ENCODE measurements at regions not wholly inside any gene's neighbourhood (a gene's known extent, or its start where the extent isn't known, plus 50 kb on each side); places are given as distances from the start of the nearest gene placed in this dataset.

DNA sequence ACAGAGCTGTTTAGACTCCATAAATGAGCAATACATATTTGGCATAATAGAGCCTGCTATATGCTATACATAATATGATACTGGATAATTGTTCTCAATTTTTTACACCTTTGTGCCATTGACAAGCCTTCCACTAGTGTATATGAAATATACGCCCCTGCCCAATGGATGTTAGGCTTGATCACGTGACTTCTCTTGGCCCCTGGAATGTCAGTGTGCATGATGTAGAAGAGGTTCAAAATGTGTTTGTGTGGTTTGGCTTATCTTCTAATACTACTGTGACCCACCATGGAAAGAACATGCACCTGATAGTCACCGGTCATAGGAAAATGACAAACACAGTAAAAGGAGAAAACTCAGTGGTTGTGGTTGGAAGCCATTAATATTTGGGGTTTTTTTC, 479.4 kb downstream of the PCDH20 start:
- Mint-ChIP-seq H3K9me3 (ENCODE audit: unreplicated experiment) (no peaks in the 10 kb centered on the region), H3K4me3 (ENCODE audit: unreplicated experiment) (no peak overlapping the region), H3K27ac (ENCODE audit: unreplicated experiment) (no peak overlapping the region), H3K36me3 (ENCODE audit: unreplicated experiment) (no peaks in the 10 kb centered on the region), H3K27me3 (ENCODE audit: unreplicated experiment) (peaks cover 3% of the 10 kb centered on the region), H3K4me1 (ENCODE audit: unreplicated experiment) (no peaks in the 10 kb centered on the region)
- DNase-seq (ENCODE audit: extremely low spot score, unreplicated experiment) = no peak
- TF ChIP-seq, protein P1, sequence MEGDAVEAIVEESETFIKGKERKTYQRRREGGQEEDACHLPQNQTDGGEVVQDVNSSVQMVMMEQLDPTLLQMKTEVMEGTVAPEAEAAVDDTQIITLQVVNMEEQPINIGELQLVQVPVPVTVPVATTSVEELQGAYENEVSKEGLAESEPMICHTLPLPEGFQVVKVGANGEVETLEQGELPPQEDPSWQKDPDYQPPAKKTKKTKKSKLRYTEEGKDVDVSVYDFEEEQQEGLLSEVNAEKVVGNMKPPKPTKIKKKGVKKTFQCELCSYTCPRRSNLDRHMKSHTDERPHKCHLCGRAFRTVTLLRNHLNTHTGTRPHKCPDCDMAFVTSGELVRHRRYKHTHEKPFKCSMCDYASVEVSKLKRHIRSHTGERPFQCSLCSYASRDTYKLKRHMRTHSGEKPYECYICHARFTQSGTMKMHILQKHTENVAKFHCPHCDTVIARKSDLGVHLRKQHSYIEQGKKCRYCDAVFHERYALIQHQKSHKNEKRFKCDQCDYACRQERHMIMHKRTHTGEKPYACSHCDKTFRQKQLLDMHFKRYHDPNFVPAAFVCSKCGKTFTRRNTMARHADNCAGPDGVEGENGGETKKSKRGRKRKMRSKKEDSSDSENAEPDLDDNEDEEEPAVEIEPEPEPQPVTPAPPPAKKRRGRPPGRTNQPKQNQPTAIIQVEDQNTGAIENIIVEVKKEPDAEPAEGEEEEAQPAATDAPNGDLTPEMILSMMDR (IDR thresholded peaks at IDR 0.05) = no peak

DNA sequence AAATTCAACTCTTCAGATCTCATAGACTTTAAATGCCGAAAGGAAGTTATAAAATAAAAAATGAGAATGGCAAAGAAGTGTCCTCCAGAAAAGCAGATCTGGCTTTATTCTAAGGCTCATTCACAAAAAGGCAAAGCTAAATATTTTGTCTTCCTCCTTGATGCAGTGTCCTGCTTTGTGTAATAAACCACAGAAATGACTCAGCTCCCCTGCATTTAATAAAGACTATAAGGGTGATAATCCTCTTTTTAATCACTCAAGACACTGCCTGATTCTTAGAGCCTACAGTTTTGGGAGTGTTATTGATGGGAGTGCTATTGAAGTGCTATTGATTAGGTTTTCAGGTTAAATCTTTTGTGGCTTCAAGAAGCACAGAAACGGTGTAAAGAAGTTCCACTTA, 482.0 kb downstream of the PCDH20 start:
- Mint-ChIP-seq H3K9me3 (ENCODE audit: unreplicated experiment) (no peaks in the 10 kb centered on the region), H3K4me1 (ENCODE audit: unreplicated experiment) (no peaks in the 10 kb centered on the region), H3K27ac (ENCODE audit: unreplicated experiment) (no peak overlapping the region), H3K27me3 (ENCODE audit: unreplicated experiment) (peaks cover 8% of the 10 kb centered on the region), H3K4me3 (ENCODE audit: unreplicated experiment) (no peak overlapping the region), H3K36me3 (ENCODE audit: unreplicated experiment) (no peaks in the 10 kb centered on the region)
- TF ChIP-seq, protein P1 (IDR thresholded peaks at IDR 0.05) = no peak
- DNase-seq (ENCODE audit: extremely low spot score, unreplicated experiment) = no peak

DNA sequence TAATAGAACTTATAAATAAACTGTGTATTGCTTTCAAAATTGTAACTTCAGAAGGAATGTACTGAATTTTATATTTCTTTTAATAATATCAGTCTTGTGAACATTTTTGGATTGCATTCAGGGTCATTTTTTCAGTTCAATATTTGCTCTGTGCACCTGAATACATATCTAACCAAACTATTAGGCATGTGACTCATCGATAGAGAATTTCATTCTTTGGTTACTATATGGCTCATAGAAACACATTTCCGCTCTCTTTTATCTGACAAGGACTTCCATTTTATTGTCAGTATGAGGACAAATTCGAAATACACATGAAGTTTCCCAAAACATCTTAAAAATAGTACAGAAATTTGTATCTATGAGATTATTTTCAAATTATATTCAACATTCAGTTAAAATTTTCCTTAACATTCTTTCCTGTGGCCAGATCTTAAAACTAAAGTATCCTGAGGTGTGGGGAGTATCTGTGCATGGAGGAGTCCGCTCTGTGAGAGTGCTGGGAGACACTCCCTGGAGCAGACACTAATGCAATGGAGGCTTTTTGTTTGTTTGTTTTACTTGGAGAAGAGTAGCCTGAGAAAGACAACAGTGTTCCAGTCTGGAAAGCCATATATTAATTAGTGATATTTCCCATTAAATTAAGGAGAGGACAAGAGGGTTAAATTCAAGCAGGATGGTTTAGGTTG, 483.6 kb downstream of the PCDH20 start:
- H3K4me3 Mint-ChIP-seq (ENCODE audit: unreplicated experiment) = no peak overlapping the region
- peaks cover 8% of the 10 kb centered on the region for H3K27me3 Mint-ChIP-seq (ENCODE audit: unreplicated experiment)
- TF ChIP-seq, protein P1 (IDR thresholded peaks at IDR 0.05) = no peak
- H3K27ac Mint-ChIP-seq (ENCODE audit: unreplicated experiment) = no peak overlapping the region
- H3K9me3 Mint-ChIP-seq (ENCODE audit: unreplicated experiment) = no peaks in the 10 kb centered on the region
- H3K4me1 Mint-ChIP-seq (ENCODE audit: unreplicated experiment) = no peaks in the 10 kb centered on the region
- H3K36me3 Mint-ChIP-seq (ENCODE audit: unreplicated experiment) = no peaks in the 10 kb centered on the region
- no peak for DNase-seq (ENCODE audit: extremely low spot score, unreplicated experiment)

DNA sequence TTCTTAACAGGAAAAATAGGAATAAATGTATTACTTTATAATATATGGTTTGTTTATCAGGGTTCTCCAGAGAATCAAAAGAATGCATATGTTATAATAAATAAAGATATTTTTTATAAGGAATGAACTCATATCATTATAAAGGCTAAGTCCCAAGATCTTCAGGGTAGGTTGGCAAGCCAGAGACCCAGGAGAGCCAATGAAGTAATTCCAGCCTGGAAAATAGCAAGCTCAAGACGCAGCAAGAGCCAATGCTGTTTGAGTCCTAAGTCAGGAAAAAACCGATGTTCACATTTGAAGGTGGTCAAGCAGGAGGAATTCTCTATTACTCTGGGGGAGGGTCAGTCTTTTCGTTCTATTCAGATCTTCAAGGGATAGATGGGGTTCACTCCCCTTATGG, 490.0 kb downstream of the PCDH20 start:
- Mint-ChIP-seq H3K9me3 (ENCODE audit: unreplicated experiment) (no peaks in the 10 kb centered on the region), H3K4me3 (ENCODE audit: unreplicated experiment) (no peak overlapping the region), H3K36me3 (ENCODE audit: unreplicated experiment) (no peaks in the 10 kb centered on the region), H3K27me3 (ENCODE audit: unreplicated experiment) (peaks cover 8% of the 10 kb centered on the region), H3K27ac (ENCODE audit: unreplicated experiment) (no peak overlapping the region), H3K4me1 (ENCODE audit: unreplicated experiment) (no peaks in the 10 kb centered on the region)
- DNase-seq (ENCODE audit: extremely low spot score, unreplicated experiment) = no peak
- TF ChIP-seq, protein P1 (IDR thresholded peaks at IDR 0.05) = no peak

DNA sequence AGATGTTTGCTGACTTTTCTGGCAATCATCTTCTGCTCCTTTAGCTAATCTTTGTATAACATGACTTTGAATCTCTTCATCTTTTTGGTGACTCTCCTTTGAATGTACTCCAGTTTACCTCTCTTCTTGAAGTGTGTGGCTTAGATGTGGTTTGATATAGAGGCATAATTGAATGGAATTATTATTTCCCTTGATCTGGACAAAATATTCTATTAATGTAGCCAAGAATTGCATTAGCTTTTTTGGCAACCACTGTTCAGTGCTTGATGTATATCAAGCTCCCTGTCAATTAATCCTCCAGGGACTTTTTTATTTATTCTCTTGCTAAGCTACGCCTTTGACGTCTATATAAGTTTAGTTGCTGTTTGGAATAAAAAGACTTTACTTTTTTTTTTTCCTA, 490.8 kb downstream of the PCDH20 start:
- no peaks in the 10 kb centered on the region for H3K36me3 Mint-ChIP-seq (ENCODE audit: unreplicated experiment)
- no peak overlapping the region for H3K4me3 Mint-ChIP-seq (ENCODE audit: unreplicated experiment)

More for the DNA sequence above, 490.8 kb downstream of the PCDH20 start:
- Mint-ChIP-seq H3K9me3 (ENCODE audit: unreplicated experiment) (no peaks in the 10 kb centered on the region), H3K27ac (ENCODE audit: unreplicated experiment) (no peak overlapping the region), H3K27me3 (ENCODE audit: unreplicated experiment) (peaks cover 8% of the 10 kb centered on the region), H3K4me1 (ENCODE audit: unreplicated experiment) (no peaks in the 10 kb centered on the region)
- TF ChIP-seq, protein P1 (IDR thresholded peaks at IDR 0.05) = no peak
- no peak for DNase-seq (ENCODE audit: extremely low spot score, unreplicated experiment)

Data from osteocyte (in vitro differentiated cells).